Brain microvascular endothelial cell (primary cell): ENCODE measurements at regions not wholly inside any gene's neighbourhood (a gene's known extent, or its start where the extent isn't known, plus 50 kb on each side); places are given as distances from the start of the nearest gene placed in this dataset.

Experiments
- DNase-seq: peaks from one replicate; pipeline ENCODE4 v3.0.0-alpha.2; 2020
- H3K27ac ChIP-seq: fragments of 250-450 bp; sonication (Bioruptor Pico); 2 replicates; pipeline ENCODE4 v1.5.1; 2020; ENCODE audit warnings: mild to moderate bottlenecking, moderate library complexity
- H3K27me3 ChIP-seq: fragments of 250-450 bp; sonication (Bioruptor Pico); replicated peaks from 2 replicates; pipeline ENCODE4 v1.5.1; 2020; ENCODE audit warnings: mild to moderate bottlenecking
- H3K36me3 ChIP-seq: fragments of 250-450 bp; sonication (Bioruptor Pico); replicated peaks from 2 replicates; pipeline ENCODE4 v1.5.1; 2020; ENCODE audit warnings: mild to moderate bottlenecking
- H3K4me3 ChIP-seq: 2 replicates; pipeline ENCODE4 v1.5.1; 2011; ENCODE audit warnings: low read depth, mild to moderate bottlenecking, control low read depth, low read length, moderate library complexity
- CTCF ChIP-seq: IDR thresholded peaks from 2 replicates; pipeline ENCODE4 v1.5.1; 2011; ENCODE audit warnings: low read depth, mild to moderate bottlenecking, moderate library complexity, low read length, control low read depth, inconsistent platforms; ENCODE audit errors: missing control alignments
- in situ Hi-C: cut with HindIII; loops from 2 replicates; pipeline ENCODE4 v1.10.0; 2017; ENCODE audit warnings: low sequenced_read_pairs, low pct_ligation_motif_present

GRCh38 chr2:727071-727470 lies 49.9 kb upstream of the TMEM18 start:
- H3K4me3 ChIP-seq: no peak overlapping the region
- H3K36me3 ChIP-seq: no peaks in the 10 kb centered on the region
- H3K27me3 ChIP-seq: no peaks in the 10 kb centered on the region
- no peak for TF ChIP-seq CTCF
- no peak overlapping the region for H3K27ac ChIP-seq
- in situ Hi-C loops: no loop called here
- no peak for DNase-seq
